ENCODE measurements at regions not wholly inside any gene's neighbourhood (a gene's known extent, or its start where the extent isn't known, plus 50 kb on each side); places are given as distances from the start of the nearest gene placed in this dataset.

DNA sequence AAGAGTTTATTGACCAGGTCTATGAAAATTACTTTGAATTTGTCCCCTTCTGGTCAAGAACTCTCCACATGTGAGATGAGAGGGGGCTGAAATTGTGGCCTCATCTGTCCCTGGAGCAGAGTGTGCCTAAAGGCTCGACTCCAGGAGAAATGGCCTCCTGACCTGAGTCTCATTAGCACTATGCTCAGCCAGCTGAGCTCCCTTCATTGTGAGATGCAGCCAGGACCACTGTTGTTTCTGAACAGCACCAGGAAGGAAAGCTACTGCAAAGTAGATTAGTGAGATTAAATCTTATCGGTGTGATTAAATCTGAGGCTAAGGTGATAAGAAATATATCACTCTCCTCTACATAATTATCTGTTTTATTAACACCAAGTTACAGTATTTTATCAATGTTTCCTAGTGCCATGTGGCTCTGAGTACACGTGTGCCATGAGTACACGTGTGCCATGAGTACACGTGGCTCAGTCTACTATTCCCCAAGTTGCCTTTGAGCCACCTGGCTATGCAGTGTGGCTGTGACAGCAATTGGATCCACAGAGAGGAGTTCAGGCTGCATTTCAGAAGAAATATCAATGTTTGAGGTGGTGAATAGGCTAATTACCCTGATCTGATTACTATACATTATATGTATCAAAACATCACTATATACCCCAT is 126.9 kb downstream of the IPMK start:
- Histone ChIP-seq H3K9me3 (no peaks in the 10 kb centered on the region), H3K36me3 (replicated peaks in 1 of 2; ENCODE audit: control insufficient read depth in 1 of 2, insufficient read depth in 2 of 2, low read length in 1 of 2) (no peaks in the 10 kb centered on the region), H3F3A (replicated peaks; ENCODE audit: insufficient read depth) (no peaks in the 10 kb centered on the region), H3K27me3 (ENCODE audit: insufficient read depth) (no peaks in the 10 kb centered on the region; the same call in 1 of the 2 replicates), H2AFZ (ENCODE audit: low read depth) (no peak overlapping the region), H3K9ac (no peak overlapping the region), H4K20me1 (ENCODE audit: insufficient read depth) (no peaks in the 10 kb centered on the region), H3K4me1 (ENCODE audit: control insufficient read depth in 1 of 2, insufficient read depth in 2 of 2, low read depth in 1 of 2, low read length in 1 of 2) (no peaks in the 10 kb centered on the region; a peak in 2 of 4 replicates), H3K4me3 (ENCODE audit: low read depth in 2 of 2, low read length in 1 of 2) (no peak overlapping the region), H3K27ac (ENCODE audit: low read depth in 2 of 2, low read length in 1 of 2) (no peak overlapping the region), H3K4me2 (no peak overlapping the region), H3K79me2 (ENCODE audit: insufficient read depth) (no peaks in the 10 kb centered on the region), H3K9me2 (no peaks in the 10 kb centered on the region)
- no peak for DNase-seq
- ChIA-PET CTCF (interaction anchor here (4.4 kb wide), 1 partner anchor 12 kb away, joined by 22 read pairs; no protein-coding TSS in a partner anchor), POLR2A (no interaction called here)
- WGBS (ENCODE audit: low lambda C conversion rate): 10% methylated on average over 5 of the region's 5 CpGs
- peak; percentile 23; the same call in 1 of the 2 replicates for TF ChIP-seq MXI1 (IDR thresholded peaks at IDR 0.05; ENCODE audit: low read depth, low read length)
- no peak for TF ChIP-seq RCOR1 (IDR thresholded peaks at IDR 0.05; ENCODE audit: low read length)
- TF ChIP-seq SIN3A (IDR thresholded peaks at IDR 0.05; ENCODE audit: borderline replicate concordance, low read depth, low read length): no peak
- TF ChIP-seq FOXJ3 (CRISPR knock-in tag; IDR thresholded peaks at IDR 0.05): no peak
- TF ChIP-seq, protein P1, sequence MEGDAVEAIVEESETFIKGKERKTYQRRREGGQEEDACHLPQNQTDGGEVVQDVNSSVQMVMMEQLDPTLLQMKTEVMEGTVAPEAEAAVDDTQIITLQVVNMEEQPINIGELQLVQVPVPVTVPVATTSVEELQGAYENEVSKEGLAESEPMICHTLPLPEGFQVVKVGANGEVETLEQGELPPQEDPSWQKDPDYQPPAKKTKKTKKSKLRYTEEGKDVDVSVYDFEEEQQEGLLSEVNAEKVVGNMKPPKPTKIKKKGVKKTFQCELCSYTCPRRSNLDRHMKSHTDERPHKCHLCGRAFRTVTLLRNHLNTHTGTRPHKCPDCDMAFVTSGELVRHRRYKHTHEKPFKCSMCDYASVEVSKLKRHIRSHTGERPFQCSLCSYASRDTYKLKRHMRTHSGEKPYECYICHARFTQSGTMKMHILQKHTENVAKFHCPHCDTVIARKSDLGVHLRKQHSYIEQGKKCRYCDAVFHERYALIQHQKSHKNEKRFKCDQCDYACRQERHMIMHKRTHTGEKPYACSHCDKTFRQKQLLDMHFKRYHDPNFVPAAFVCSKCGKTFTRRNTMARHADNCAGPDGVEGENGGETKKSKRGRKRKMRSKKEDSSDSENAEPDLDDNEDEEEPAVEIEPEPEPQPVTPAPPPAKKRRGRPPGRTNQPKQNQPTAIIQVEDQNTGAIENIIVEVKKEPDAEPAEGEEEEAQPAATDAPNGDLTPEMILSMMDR (IDR thresholded peaks at IDR 0.05): no peak

DNA sequence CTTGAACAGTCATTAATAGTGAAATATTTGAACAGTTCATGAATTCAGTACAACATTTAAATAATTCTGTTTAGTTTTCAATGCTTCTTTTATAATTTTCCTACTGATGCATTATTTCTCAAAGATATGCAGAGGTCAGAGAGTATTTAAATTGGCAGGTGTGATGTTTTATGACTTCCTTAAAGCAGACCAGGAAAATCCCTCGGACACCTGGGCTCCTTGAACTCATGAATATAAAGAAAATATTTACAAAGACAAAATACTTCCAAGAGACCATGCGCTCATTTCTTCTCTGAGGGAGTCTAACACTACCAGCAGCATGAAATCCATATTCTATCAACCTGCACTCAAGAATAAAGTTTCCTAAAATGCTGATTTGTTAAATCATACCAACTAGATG is 127.6 kb downstream of the IPMK start:
- no peaks in the 10 kb centered on the region; a peak in 2 of 4 replicates for H3K4me1 ChIP-seq (ENCODE audit: control insufficient read depth in 1 of 2, insufficient read depth in 2 of 2, low read depth in 1 of 2, low read length in 1 of 2)
- POLR2A ChIA-PET: no interaction called here
- H3F3A ChIP-seq (replicated peaks; ENCODE audit: insufficient read depth): no peaks in the 10 kb centered on the region
- H3K4me2 ChIP-seq: no peak overlapping the region
- H3K79me2 ChIP-seq (ENCODE audit: insufficient read depth): no peaks in the 10 kb centered on the region
- H3K9me2 ChIP-seq: no peaks in the 10 kb centered on the region
- CTCF ChIA-PET: no interaction called here
- no peak overlapping the region for H3K4me3 ChIP-seq (ENCODE audit: low read depth in 2 of 2, low read length in 1 of 2)
- WGBS (ENCODE audit: low lambda C conversion rate): 43% methylated on average over 2 of the region's 2 CpGs
- TF ChIP-seq FOXM1 (IDR thresholded peaks at IDR 0.05; ENCODE audit: low read depth): no peak
- TF ChIP-seq, protein P2, sequence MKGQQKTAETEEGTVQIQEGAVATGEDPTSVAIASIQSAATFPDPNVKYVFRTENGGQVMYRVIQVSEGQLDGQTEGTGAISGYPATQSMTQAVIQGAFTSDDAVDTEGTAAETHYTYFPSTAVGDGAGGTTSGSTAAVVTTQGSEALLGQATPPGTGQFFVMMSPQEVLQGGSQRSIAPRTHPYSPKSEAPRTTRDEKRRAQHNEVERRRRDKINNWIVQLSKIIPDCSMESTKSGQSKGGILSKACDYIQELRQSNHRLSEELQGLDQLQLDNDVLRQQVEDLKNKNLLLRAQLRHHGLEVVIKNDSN (IDR thresholded peaks at IDR 0.05; ENCODE audit: borderline replicate concordance, low read depth): no peak
- TF ChIP-seq RXRA (IDR thresholded peaks at IDR 0.05; ENCODE audit: borderline replicate concordance, low read depth): no peak
- TF ChIP-seq, protein P3, sequence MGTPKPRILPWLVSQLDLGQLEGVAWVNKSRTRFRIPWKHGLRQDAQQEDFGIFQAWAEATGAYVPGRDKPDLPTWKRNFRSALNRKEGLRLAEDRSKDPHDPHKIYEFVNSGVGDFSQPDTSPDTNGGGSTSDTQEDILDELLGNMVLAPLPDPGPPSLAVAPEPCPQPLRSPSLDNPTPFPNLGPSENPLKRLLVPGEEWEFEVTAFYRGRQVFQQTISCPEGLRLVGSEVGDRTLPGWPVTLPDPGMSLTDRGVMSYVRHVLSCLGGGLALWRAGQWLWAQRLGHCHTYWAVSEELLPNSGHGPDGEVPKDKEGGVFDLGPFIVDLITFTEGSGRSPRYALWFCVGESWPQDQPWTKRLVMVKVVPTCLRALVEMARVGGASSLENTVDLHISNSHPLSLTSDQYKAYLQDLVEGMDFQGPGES (IDR thresholded peaks at IDR 0.05; ENCODE audit: low read depth, low read length): no peak
- no peak for TF ChIP-seq JUND (IDR thresholded peaks at IDR 0.05)
- TF ChIP-seq YY1 (IDR thresholded peaks at IDR 0.05; ENCODE audit: low read depth): no peak
- TF ChIP-seq, protein P4, sequence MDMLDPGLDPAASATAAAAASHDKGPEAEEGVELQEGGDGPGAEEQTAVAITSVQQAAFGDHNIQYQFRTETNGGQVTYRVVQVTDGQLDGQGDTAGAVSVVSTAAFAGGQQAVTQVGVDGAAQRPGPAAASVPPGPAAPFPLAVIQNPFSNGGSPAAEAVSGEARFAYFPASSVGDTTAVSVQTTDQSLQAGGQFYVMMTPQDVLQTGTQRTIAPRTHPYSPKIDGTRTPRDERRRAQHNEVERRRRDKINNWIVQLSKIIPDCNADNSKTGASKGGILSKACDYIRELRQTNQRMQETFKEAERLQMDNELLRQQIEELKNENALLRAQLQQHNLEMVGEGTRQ (IDR thresholded peaks at IDR 0.05; ENCODE audit: borderline replicate concordance, low read depth, low read length): no peak
- no peak for TF ChIP-seq TEAD4 (IDR thresholded peaks at IDR 0.05; ENCODE audit: borderline replicate concordance, insufficient read depth)
- no peak for TF ChIP-seq RFX5 (IDR thresholded peaks at IDR 0.05; ENCODE audit: low read length)
- TF ChIP-seq ELF1 (IDR thresholded peaks at IDR 0.05): no peak
- no peak for TF ChIP-seq NRF1 (IDR thresholded peaks at IDR 0.05; ENCODE audit: low read depth, low read length)
- no peak for TF ChIP-seq SIN3A (IDR thresholded peaks at IDR 0.05; ENCODE audit: borderline replicate concordance, low read depth, low read length)
- TF ChIP-seq CHD2 (IDR thresholded peaks at IDR 0.05; ENCODE audit: low read length, partially characterized antibody): no peak
- no peak overlapping the region for H2AFZ ChIP-seq (ENCODE audit: low read depth)
- no peaks in the 10 kb centered on the region; the same call in 1 of the 2 replicates for H3K27me3 ChIP-seq (ENCODE audit: insufficient read depth)
- H3K36me3 ChIP-seq (replicated peaks in 1 of 2; ENCODE audit: control insufficient read depth in 1 of 2, insufficient read depth in 2 of 2, low read length in 1 of 2): no peaks in the 10 kb centered on the region
- DNase-seq: no peak
- H3K27ac ChIP-seq (ENCODE audit: low read depth in 2 of 2, low read length in 1 of 2): no peak overlapping the region
- no peak overlapping the region for H3K9ac ChIP-seq
- H3K9me3 ChIP-seq: no peaks in the 10 kb centered on the region
- H4K20me1 ChIP-seq (ENCODE audit: insufficient read depth): no peaks in the 10 kb centered on the region
